Body of pancreas (tissue), 4 donors: ENCODE measurements at regions not wholly inside any gene's neighbourhood (a gene's known extent, or its start where the extent isn't known, plus 50 kb on each side); places are given as distances from the start of the nearest gene placed in this dataset.

Experiments
- POLR2A ChIP-seq, 3 donors: fragments of 450-650 bp; IDR thresholded peaks; one replicate each; pipeline ENCODE4 v1.6.1; 2016; ENCODE audit warnings: antibody characterized with exemption in 3 of 3, mild to moderate bottlenecking in 2 of 3
- TF ChIP-seq, protein P1 (sequence below), 7 experiments: fragments of 450-650 bp in 4 of 7; fragments of 200-600 bp in 3 of 7; sonication (generic) in 3 of 7; IDR thresholded peaks; one replicate each; pipeline ENCODE4 v1.5.1; 2016 to 2019; ENCODE audit warnings: antibody characterized with exemption in 7 of 7

DNA sequence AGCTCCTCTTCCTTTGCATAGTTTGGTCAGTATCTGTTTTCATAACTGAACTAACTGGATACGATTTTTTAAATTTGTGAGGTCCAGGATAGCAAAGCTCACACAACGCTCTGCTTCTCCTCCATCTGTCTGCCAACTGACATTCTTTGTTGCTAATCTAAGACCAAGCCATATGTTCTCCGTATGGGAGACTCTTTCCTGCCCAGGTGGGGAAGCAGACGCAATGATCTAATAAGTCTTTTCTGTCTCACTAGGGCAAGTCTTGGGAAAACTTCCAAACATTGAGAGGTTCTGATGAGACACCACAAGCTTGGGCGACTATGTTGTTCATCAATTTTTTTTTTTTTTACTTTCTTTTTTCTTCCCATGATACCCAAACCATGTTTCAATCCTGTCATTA lies 558.5 kb downstream of the EFNA5 start:
- no peak for TF ChIP-seq POLR2A (IDR thresholded peaks at IDR 0.05)
- TF ChIP-seq, protein P1, sequence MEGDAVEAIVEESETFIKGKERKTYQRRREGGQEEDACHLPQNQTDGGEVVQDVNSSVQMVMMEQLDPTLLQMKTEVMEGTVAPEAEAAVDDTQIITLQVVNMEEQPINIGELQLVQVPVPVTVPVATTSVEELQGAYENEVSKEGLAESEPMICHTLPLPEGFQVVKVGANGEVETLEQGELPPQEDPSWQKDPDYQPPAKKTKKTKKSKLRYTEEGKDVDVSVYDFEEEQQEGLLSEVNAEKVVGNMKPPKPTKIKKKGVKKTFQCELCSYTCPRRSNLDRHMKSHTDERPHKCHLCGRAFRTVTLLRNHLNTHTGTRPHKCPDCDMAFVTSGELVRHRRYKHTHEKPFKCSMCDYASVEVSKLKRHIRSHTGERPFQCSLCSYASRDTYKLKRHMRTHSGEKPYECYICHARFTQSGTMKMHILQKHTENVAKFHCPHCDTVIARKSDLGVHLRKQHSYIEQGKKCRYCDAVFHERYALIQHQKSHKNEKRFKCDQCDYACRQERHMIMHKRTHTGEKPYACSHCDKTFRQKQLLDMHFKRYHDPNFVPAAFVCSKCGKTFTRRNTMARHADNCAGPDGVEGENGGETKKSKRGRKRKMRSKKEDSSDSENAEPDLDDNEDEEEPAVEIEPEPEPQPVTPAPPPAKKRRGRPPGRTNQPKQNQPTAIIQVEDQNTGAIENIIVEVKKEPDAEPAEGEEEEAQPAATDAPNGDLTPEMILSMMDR (IDR thresholded peaks at IDR 0.05) = no peak
